GM23338 (cell line): ENCODE measurements at regions not wholly inside any gene's neighbourhood (a gene's known extent, or its start where the extent isn't known, plus 50 kb on each side); places are given as distances from the start of the nearest gene placed in this dataset.

Experiments used
- ATAC-seq: fragments of 200-7000 bp; cut with Tn5 transposase; 3 replicates; pipeline ENCODE4 v1.9.1; 2020
- DNase-seq: peaks from one replicate; pipeline ENCODE4 v3.0.0-alpha.2; 2015; ENCODE audit warnings: low spot score
- H2AFZ ChIP-seq: fragments of 200-600 bp; sonication (generic); 2 replicates; pipeline ENCODE4 v1.8.0; 2016; ENCODE audit warnings: antibody characterized with exemption, mild to moderate bottlenecking, moderate library complexity
- H3F3A ChIP-seq: fragments of 200-600 bp; sonication (generic); replicated peaks from 2 replicates; pipeline ENCODE4 v1.8.0; 2017; ENCODE audit warnings: antibody characterized with exemption, mixed run types, low read depth
- H3K27ac ChIP-seq: fragments of 200-600 bp; sonication (generic); 2 replicates; pipeline ENCODE4 v1.6.1; 2016; ENCODE audit warnings: low read depth
- H3K27me3 ChIP-seq: fragments of 200-600 bp; sonication (generic); 2 replicates; pipeline ENCODE4 v1.8.0; 2016; ENCODE audit warnings: mild to moderate bottlenecking, mixed run types, moderate library complexity; ENCODE audit not compliant: insufficient read depth
- H3K36me3 ChIP-seq: fragments of 200-600 bp; sonication (generic); 2 replicates; pipeline ENCODE4 v1.8.0; 2016; ENCODE audit warnings: mild to moderate bottlenecking; ENCODE audit not compliant: insufficient read depth
- H3K4me1 ChIP-seq: fragments of 200-600 bp; sonication (generic); 2 replicates; pipeline ENCODE4 v1.8.0; 2016; ENCODE audit warnings: mild to moderate bottlenecking, moderate library complexity; ENCODE audit not compliant: insufficient read depth
- H3K4me2 ChIP-seq: fragments of 200-600 bp; sonication (generic); 2 replicates; pipeline ENCODE4 v1.7.1; 2017; ENCODE audit warnings: mixed run types
- H3K4me3 ChIP-seq: fragments of 200-600 bp; sonication (generic); 2 replicates; pipeline ENCODE4 v1.6.1; 2016; ENCODE audit warnings: mixed run types
- H3K79me2 ChIP-seq: fragments of 200-600 bp; sonication (generic); replicated peaks from 2 replicates; pipeline ENCODE4 v1.8.0; 2017; ENCODE audit warnings: mild to moderate bottlenecking; ENCODE audit not compliant: insufficient read depth
- H3K9me2 ChIP-seq: fragments of 200-600 bp; sonication (generic); 2 replicates; pipeline ENCODE4 v1.8.0; 2017; ENCODE audit not compliant: insufficient read depth
- H4K20me1 ChIP-seq: fragments of 200-600 bp; sonication (generic); replicated peaks from 2 replicates; pipeline ENCODE4 v1.8.0; 2017; ENCODE audit warnings: mild to moderate bottlenecking; ENCODE audit not compliant: insufficient read depth
- H3K27ac Mint-ChIP-seq: 2 replicates; pipeline ENCODE4 v1.8.0; 2020; ENCODE audit warnings: inconsistent platforms, mild to moderate bottlenecking, moderate library complexity, mixed read lengths
- H3K27me3 Mint-ChIP-seq: 3 replicates; pipeline ENCODE4 v1.8.0; 2022; ENCODE audit warnings: low read depth, mild to moderate bottlenecking, moderate library complexity, mixed read lengths, inconsistent platforms; ENCODE audit not compliant: insufficient read depth, poor library complexity
- H3K36me3 Mint-ChIP-seq: 3 replicates; pipeline ENCODE4 v1.8.0; 2021; ENCODE audit warnings: low read depth, mild to moderate bottlenecking, inconsistent platforms, moderate library complexity, mixed read lengths
- H3K4me1 Mint-ChIP-seq: 3 replicates; pipeline ENCODE4 v1.8.0; 2020; ENCODE audit warnings: mild to moderate bottlenecking, inconsistent platforms, mixed read lengths
- H3K4me3 Mint-ChIP-seq: 3 replicates; pipeline ENCODE4 v1.8.0; 2021; ENCODE audit warnings: moderate library complexity, mild to moderate bottlenecking, inconsistent platforms, mixed read lengths
- H3K9me3 Mint-ChIP-seq: 3 replicates; pipeline ENCODE4 v1.8.0; 2020; ENCODE audit warnings: moderate library complexity, mild to moderate bottlenecking, inconsistent platforms, mixed read lengths
- CREB1 ChIP-seq: fragments of 250-450 bp; sonication (Bioruptor Pico); IDR thresholded peaks from 2 replicates; pipeline ENCODE4 v1.5.0; 2020; ENCODE audit warnings: low read depth, mild to moderate bottlenecking, moderate library complexity
- CTCF ChIP-seq, 2 experiments: fragments of 200-600 bp in 1 of 2; sonication (generic) in 1 of 2; conservative IDR thresholded peaks; 2 replicates each; pipeline versions ENCODE4 v1.5.1 to v1.6.1; 2016 to 2017; ENCODE audit warnings: antibody characterized with exemption in 2 of 2, low read depth in 2 of 2, mild to moderate bottlenecking in 2 of 2, moderate library complexity in 1 of 2
- ETS1 ChIP-seq: IDR thresholded peaks from 2 replicates; pipeline ENCODE4 v1.6.1; 2016; ENCODE audit warnings: antibody characterized with exemption
- EZH2 ChIP-seq: fragments of 200-600 bp; sonication (generic); IDR thresholded peaks from one replicate; pipeline ENCODE4 v1.8.0; 2017; ENCODE audit warnings: antibody characterized with exemption, mild to moderate bottlenecking, low read depth; ENCODE audit not compliant: unreplicated experiment
- JUNB ChIP-seq: IDR thresholded peaks from one replicate; pipeline ENCODE4 v1.6.1; 2016; ENCODE audit warnings: antibody characterized with exemption; ENCODE audit not compliant: unreplicated experiment
- NANOG ChIP-seq: IDR thresholded peaks from 2 replicates; pipeline ENCODE4 v1.6.1; 2016; ENCODE audit warnings: antibody characterized with exemption, borderline replicate concordance
- POLR2AphosphoS5 ChIP-seq: IDR thresholded peaks from 2 replicates; pipeline ENCODE4 v1.6.1; 2016; ENCODE audit warnings: antibody characterized with exemption, low read depth
- REST ChIP-seq: IDR thresholded peaks from one replicate; pipeline ENCODE4 v1.6.1; 2018; ENCODE audit warnings: antibody characterized with exemption; ENCODE audit not compliant: unreplicated experiment
- STAT1 ChIP-seq: IDR thresholded peaks from one replicate; pipeline ENCODE4 v1.6.1; 2016; ENCODE audit warnings: antibody characterized with exemption; ENCODE audit not compliant: unreplicated experiment
- ZNF114 ChIP-seq: fragments of 250-450 bp; sonication (Bioruptor Pico); IDR thresholded peaks from 2 replicates; pipeline ENCODE4 v1.5.0; 2020; ENCODE audit warnings: mild to moderate bottlenecking, moderate library complexity
- ZNF462 ChIP-seq: fragments of 250-450 bp; sonication (Bioruptor Pico); IDR thresholded peaks from 2 replicates; pipeline ENCODE4 v1.5.0; 2020; ENCODE audit warnings: mild to moderate bottlenecking, moderate library complexity

GRCh38 chr5:8478326-8478725, 609.4 kb downstream of the MTRR start:
- ATAC-seq (no peak), DNase-seq (no peak)
- Histone ChIP-seq H3K27ac (no peak overlapping the region), H3K4me1 (peaks cover 8% of the 10 kb centered on the region; the same call in 1 of the 2 replicates), H3K36me3 (0 out of 2 replicates have a peak, but pooled peaks cover 3% of the 10 kb centered on the region), H3K4me2 (no peak overlapping the region), H3F3A (no peaks in the 10 kb centered on the region), H4K20me1 (no peaks in the 10 kb centered on the region), H2AFZ (no peak overlapping the region), H3K4me3 (no peak overlapping the region), H3K27me3 (no peaks in the 10 kb centered on the region), H3K79me2 (no peaks in the 10 kb centered on the region), H3K9me2 (peaks cover 7% of the 10 kb centered on the region; the same call in 1 of the 2 replicates)
- Mint-ChIP-seq H3K36me3 (peaks cover 11% of the 10 kb centered on the region; the same call in 2 of the 3 replicates), H3K4me3 (no peak overlapping the region), H3K27ac (no peak overlapping the region), H3K9me3 (peaks cover 25% of the 10 kb centered on the region), H3K4me1 (peaks cover 9% of the 10 kb centered on the region; the same call in 2 of the 3 replicates), H3K27me3 (no peaks in the 10 kb centered on the region)
- TF ChIP-seq ZNF462: no peak
- no peak for TF ChIP-seq ETS1
- TF ChIP-seq STAT1: no peak
- no peak for TF ChIP-seq REST
- no peak for TF ChIP-seq JUNB
- no peak for TF ChIP-seq ZNF114 (CRISPR knock-in tag)
- TF ChIP-seq POLR2AphosphoS5: no peak
- no peak for TF ChIP-seq EZH2
- no peak for TF ChIP-seq NANOG
- no peak for TF ChIP-seq CREB1 (CRISPR knock-in tag)
- no peak for TF ChIP-seq CTCF (conservative IDR thresholded peaks at IDR 0.05; ENCODE audit: low read depth in 2 of 2)
